ENCODE measurements at regions not wholly inside any gene's neighbourhood (a gene's known extent, or its start where the extent isn't known, plus 50 kb on each side); places are given as distances from the start of the nearest gene placed in this dataset.

GRCh38 chr2:217117523-217117922, 257.7 kb upstream of the TNP1 start:
- TF ChIP-seq CTCF (IDR thresholded peaks at IDR 0.05; ENCODE audit: insufficient read depth, low read length) = no peak
- DNase-seq (ENCODE audit: low read depth) = no peak
- no peak overlapping the region for H3K4me3 ChIP-seq (ENCODE audit: low read depth, low read length)

DNA sequence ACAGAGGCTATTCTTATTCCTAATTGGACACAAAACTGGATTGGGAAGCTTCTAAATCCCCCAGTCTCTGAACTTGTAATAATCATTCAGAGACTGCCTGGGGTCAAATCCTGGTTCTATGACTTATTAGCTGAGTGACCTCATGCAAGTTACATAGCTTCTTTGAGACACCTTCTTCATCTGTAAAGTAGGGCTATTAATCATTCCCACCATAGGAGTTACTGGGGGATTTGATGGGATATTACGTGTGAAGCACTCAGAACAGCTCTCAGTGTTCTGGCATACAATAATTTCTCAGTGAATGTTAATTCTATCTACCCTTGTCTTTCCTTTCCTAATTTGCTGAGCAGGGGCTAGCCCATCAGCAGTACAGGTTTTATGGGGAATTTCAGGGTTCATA, 256.7 kb upstream of the TNP1 start:
- H3K4me3 ChIP-seq (ENCODE audit: low read depth, low read length) = no peak overlapping the region
- DNase-seq (ENCODE audit: low read depth) = no peak
- TF ChIP-seq CTCF (IDR thresholded peaks at IDR 0.05; ENCODE audit: insufficient read depth, low read length) = no peak

GRCh38 chr2:217114117-217114516, 254.3 kb upstream of the TNP1 start:
- no peak overlapping the region for H3K4me3 ChIP-seq (ENCODE audit: low read depth, low read length)
- no peak for DNase-seq (ENCODE audit: low read depth)
- no peak for TF ChIP-seq CTCF (IDR thresholded peaks at IDR 0.05; ENCODE audit: insufficient read depth, low read length)

DNA sequence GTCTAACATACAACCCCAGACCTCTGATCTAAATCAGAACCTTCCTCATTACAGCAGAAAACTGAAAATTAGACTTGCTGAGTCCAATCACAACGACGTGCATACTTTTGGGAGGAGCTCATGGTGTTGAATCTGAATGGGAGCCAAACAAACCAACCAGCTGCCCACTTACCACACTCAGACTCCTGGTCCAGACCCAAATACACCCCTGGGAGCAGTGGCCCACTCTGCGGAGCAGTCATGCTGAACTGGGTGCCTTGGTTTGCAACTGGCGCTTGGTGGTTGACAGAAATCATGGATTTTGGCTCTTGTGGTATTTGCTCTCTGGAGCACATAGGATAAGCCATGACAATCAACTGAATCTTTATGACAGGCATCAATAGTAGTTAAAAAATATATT, 253.6 kb upstream of the TNP1 start:
- no peak overlapping the region for H3K4me3 ChIP-seq (ENCODE audit: low read depth, low read length)
- no peak for DNase-seq (ENCODE audit: low read depth)
- no peak for TF ChIP-seq CTCF (IDR thresholded peaks at IDR 0.05; ENCODE audit: insufficient read depth, low read length)

DNA sequence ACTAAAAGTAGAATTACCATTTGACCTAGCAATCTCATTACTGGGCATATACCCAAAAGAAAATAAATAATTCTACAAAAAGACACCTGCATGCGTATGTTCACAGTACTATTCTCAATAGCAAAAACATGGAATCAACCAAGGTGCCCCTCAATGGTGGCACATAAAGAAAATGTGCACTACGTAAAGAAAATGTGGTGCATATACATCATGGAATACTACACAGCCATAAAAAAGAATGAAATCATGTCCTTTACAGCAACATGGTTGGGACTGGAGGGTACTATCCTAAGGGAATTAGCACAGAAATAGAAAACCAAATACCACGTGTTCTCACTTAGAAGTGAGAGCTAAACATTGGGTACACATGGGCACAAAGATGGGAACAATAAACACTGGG, 250.7 kb upstream of the TNP1 start:
- H3K4me3 ChIP-seq (ENCODE audit: low read depth, low read length) = no peak overlapping the region
- no peak for DNase-seq (ENCODE audit: low read depth)
- TF ChIP-seq CTCF (IDR thresholded peaks at IDR 0.05; ENCODE audit: insufficient read depth, low read length) = no peak

DNA sequence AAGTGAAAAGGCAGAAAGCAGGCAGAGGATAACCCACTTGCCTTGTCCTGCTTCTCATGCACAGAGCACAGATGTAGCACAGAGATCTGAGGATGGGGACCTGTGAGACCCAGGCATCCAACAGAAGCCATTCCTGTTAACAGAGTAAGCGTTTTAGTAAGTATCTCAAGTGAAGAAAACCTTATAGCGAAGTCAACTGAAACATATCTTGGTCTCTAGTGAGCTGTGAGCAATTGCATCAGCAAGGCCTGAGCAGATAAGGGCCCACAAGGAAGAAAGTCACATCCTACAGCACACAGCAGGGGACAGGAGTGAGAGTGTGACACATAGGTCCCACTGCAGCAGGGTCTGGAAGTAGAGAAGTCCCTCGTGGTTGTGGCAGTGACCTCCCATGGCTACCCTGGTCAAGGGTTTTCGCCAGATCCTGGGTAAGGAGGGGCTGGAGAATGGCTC, 248.7 kb upstream of the TNP1 start:
- no peak for DNase-seq (ENCODE audit: low read depth)
- TF ChIP-seq CTCF (IDR thresholded peaks at IDR 0.05; ENCODE audit: insufficient read depth, low read length) = no peak

GRCh38 chr2:217108086-217108485, 248.2 kb upstream of the TNP1 start:
- H3K4me3 ChIP-seq (ENCODE audit: low read depth, low read length) = no peak overlapping the region
- no peak for DNase-seq (ENCODE audit: low read depth)

More for the DNA sequence above, 248.7 kb upstream of the TNP1 start:
- no peak overlapping the region for H3K4me3 ChIP-seq (ENCODE audit: low read depth, low read length)

More at GRCh38 chr2:217108086-217108485, 248.2 kb upstream of the TNP1 start:
- no peak for TF ChIP-seq CTCF (IDR thresholded peaks at IDR 0.05; ENCODE audit: insufficient read depth, low read length)

All from fibroblast of the aortic adventitia (primary cell).